Coronary artery (tissue), 2 donors: ENCODE measurements at regions not wholly inside any gene's neighbourhood (a gene's known extent, or its start where the extent isn't known, plus 50 kb on each side); places are given as distances from the start of the nearest gene placed in this dataset.

Source experiments
- DNase-seq: peaks from one replicate; pipeline ENCODE4 v3.0.0-alpha.2; 2017; ENCODE audit warnings: low spot score
- H3K27ac ChIP-seq, 2 donors: fragments of 200-600 bp; sonication (generic); one replicate each; pipeline ENCODE4 v1.5.1; 2016 to 2019
- H3K4me3 ChIP-seq: fragments of 200-600 bp; sonication (generic); 2 replicates; pipeline ENCODE4 v1.5.1; 2016; ENCODE audit warnings: mild to moderate bottlenecking, moderate library complexity
- CTCF ChIP-seq: fragments of 200-600 bp; sonication (generic); IDR thresholded peaks from one replicate; pipeline ENCODE4 v1.5.1; 2019; ENCODE audit warnings: antibody characterized with exemption

DNA sequence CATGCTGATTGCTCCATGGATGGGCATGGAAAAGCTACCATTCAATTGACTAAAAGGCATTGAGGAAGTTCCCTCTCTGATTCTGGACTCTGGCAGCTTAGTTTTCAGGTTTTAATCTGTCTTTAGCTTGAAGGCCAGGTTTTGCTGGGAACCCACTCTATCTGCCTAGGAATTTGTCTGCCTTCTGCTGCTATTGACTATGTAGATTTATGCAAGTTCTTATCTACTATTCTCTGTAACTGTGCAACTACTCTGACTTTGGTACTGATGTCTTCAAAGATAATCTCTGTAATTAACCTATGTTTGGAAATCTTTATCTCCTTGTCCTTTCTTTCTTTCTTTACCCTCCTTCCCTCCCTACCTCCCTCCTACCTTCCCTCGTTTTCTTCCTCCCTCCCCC, 178.8 kb downstream of the DSEL start:
- TF ChIP-seq CTCF = no peak
- Histone ChIP-seq H3K27ac (no peak overlapping the region), H3K4me3 (no peak overlapping the region)
- no peak for DNase-seq

- Histone ChIP-seq H3K4me3 (no peak overlapping the region), H3K27ac (no peak overlapping the region)
- TF ChIP-seq CTCF = no peak
- no peak for DNase-seq
These were observed 184.7 kb downstream of the DSEL start for GRCh38 chr18:67331857-67332256.

GRCh38 chr18:67319109-67319508, 197.4 kb downstream of the DSEL start:
- Histone ChIP-seq H3K27ac (no peak overlapping the region), H3K4me3 (no peak overlapping the region)
- no peak for TF ChIP-seq CTCF
- DNase-seq = no peak

- H3K27ac ChIP-seq = no peak overlapping the region
- no peak for DNase-seq
- TF ChIP-seq CTCF = no peak
- H3K4me3 ChIP-seq = no peak overlapping the region
These were observed 197.9 kb downstream of the DSEL start for GRCh38 chr18:67318651-67319050.

DNA sequence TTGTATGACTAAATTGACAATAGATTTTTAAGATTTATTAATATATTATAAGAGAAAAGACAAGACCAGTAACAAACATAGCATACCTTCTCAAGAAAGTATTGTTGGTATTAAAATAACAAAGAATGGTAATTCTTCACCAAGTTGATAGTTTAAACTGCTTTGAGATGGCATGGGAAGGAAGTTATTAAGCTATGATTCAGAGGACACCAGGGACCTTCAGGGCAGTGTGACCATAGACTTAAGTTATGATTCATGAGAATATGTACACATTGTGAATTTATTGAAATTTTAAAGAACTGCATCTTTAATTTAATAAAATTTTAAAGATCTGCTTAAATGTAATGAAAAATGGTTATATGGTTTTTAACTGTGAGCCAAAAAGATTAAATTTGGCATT, 205.7 kb downstream of the DSEL start:
- no peak for DNase-seq
- no peak overlapping the region for H3K27ac ChIP-seq
- no peak overlapping the region for H3K4me3 ChIP-seq
- no peak for TF ChIP-seq CTCF

- no peak overlapping the region for H3K27ac ChIP-seq
- H3K4me3 ChIP-seq = no peak overlapping the region
- TF ChIP-seq CTCF = no peak
- no peak for DNase-seq
These were observed 207.7 kb downstream of the DSEL start for GRCh38 chr18:67308819-67309218.

DNA sequence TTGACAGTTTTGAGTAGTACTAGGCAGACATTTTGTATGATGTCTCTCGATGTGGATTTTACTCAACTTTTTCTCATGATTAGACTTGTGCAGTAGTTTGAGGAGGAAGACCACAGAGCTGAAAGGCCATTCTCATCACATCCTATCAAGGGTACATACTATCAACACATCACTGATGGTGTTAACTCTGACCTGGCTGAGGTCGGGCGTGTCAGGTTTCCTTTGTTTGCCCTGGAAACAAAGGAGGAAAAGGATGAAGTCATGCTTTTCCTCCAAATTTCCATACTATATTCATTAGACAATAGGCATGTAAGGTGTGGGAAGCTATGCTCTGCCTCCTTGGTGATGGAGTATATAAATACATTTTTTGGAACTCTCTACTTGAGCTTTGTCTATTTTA, 211.1 kb downstream of the DSEL start:
- no peak for DNase-seq
- no peak overlapping the region for H3K4me3 ChIP-seq
- TF ChIP-seq CTCF = no peak
- H3K27ac ChIP-seq = no peak overlapping the region
